ENCODE measurements at regions not wholly inside any gene's neighbourhood (a gene's known extent, or its start where the extent isn't known, plus 50 kb on each side); places are given as distances from the start of the nearest gene placed in this dataset.
"Not testable (repeated sequence)": the region's sequence is repeated elsewhere in the genome, so short reads cannot be mapped to it uniquely, and the experiment has no call there.

DNA sequence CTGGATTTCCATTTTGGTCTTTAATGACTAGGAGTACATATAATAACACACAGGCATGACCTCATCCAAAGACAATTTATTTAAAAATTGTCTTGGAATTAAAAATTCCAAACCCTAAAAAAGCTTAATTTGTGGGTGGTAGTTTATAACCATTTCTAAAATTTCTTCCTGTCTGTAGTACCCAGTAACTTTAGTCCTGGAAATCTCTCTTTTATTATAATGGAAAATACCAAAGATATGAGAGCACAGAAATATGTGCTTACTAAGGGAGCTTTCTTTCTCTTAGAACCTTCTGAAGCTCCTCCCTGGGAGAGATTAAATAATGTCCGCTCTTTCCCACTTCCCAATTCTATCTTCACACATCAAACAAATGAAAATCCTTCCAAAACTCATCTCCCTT, 70.5 kb upstream of the PRL start:
- TF ChIP-seq POLR2AphosphoS5 (IDR thresholded peaks at IDR 0.05; ENCODE audit: low read depth, low read length) (no peak), TAF1 (IDR thresholded peaks at IDR 0.05; ENCODE audit: borderline replicate concordance, low read depth, low read length) (no peak), POLR2A (IDR thresholded peaks at IDR 0.05; ENCODE audit: low read depth, low read length) (no peak)
- FAIRE-seq (no peak), DNase-seq (ENCODE audit: insufficient read length) (no peak)

DNA sequence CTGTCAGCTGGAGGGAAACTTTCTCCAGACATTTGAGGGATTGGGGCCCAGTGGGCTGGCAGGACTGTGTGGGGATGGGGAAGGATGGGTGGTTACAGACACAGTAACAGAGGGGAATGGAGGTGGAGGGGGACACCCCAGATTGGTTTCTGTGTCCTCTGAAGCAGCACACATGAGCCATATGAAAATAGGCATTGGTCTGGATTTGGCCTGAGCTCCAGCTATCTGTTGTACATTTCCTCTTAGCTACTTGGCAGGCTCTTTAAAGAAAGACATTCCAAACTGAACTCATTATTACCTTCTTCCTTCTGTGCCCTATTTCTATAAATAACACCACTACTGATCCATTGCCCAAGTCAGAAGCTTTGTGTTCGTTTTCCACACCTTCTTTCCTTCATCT, 72.0 kb upstream of the PRL start:
- TF ChIP-seq TAF1 (IDR thresholded peaks at IDR 0.05; ENCODE audit: borderline replicate concordance, low read depth, low read length) (no peak), POLR2AphosphoS5 (IDR thresholded peaks at IDR 0.05; ENCODE audit: low read depth, low read length) (no peak), POLR2A (IDR thresholded peaks at IDR 0.05; ENCODE audit: low read depth, low read length) (no peak)
- DNase-seq (ENCODE audit: insufficient read length), result no peak
- no peak for FAIRE-seq

DNA sequence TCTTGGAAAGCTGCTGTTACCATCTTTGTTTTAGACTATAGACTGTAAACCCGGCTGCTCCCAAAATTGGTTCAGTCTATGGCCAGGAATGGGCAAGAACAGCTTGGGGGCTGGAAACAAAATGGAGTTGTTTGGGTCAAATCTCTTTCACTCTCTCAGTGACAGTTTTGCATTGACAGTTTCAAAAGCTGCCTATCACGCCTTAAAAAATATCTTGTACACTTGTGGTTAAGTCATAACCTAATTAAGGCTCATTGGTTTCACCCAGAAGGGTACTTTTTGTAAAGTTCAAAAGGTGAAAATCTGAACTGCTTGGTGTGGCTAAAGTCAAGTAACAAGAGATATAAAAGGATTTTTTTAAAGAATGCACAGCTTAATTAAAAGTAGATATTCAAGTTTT, 76.1 kb upstream of the PRL start:
- FAIRE-seq (peak; percentile 44), DNase-seq (ENCODE audit: insufficient read length) (no peak)
- TF ChIP-seq POLR2AphosphoS5 (IDR thresholded peaks at IDR 0.05; ENCODE audit: low read depth, low read length) (no peak), POLR2A (IDR thresholded peaks at IDR 0.05; ENCODE audit: low read depth, low read length) (no peak), TAF1 (IDR thresholded peaks at IDR 0.05; ENCODE audit: borderline replicate concordance, low read depth, low read length) (no peak)

DNA sequence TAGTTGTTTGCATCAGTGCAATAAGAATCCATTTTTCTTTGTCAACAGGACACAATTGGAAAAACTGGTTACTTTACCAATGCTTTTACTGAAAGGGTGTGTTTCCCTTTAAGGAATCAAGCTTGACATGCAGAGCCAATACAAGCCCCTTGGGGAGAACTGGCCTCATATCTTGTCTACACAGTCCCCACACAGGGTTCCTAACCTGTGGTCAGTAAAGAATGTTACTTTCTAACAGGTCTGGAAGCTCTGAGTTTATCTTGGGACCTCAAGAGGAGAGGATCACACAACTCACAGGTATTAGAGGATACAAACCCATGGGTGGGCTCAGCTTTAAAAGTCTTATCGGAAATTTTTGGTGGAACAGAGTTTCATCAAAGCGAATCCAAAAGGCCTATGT, 78.1 kb upstream of the PRL start:
- FAIRE-seq; DNase-seq (ENCODE audit: insufficient read length): not testable (repeated sequence)
- peak; percentile 44; the same call in 1 of the 2 replicates for TF ChIP-seq POLR2A (IDR thresholded peaks at IDR 0.05; ENCODE audit: low read depth, low read length)

DNA sequence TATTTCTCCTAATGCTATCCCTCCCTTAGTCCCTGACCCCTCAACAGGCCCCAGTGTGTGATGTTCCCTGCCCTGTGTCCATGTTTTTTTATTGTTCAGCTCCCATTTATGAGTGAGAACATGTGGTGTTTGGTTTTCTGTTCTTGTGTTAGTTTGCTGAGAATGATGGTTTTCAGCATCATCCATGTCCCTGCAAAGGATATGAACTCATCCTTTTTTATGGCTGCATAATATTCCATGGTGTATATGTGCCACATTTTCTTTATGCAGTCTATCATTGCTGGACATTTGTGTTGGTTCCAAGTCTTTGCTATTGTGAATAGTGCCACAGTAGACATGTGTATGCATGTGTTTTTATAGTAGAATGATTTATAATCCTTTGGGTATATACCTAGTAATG, 79.5 kb upstream of the PRL start:
- FAIRE-seq; DNase-seq (ENCODE audit: insufficient read length): not testable (repeated sequence)

DNA sequence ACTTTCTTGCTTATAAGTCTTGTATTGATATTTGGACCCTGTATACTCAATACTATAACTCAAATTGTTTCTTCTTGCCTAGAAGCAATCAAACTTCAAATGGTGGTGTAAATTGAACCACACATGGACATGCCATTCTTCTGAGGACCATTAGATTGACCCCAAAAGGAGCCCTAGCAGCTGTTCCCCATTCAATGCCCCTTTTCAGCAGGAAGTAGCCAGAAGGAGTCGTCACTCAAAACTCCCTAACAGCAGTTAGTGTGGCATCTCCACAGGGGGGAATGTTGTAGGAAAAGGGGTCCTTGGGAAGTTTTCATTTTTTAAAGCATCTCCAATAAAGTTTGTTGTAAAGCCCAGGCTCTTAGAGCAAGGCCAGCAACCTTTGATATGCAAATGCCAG, 81.7 kb upstream of the PRL start:
- FAIRE-seq, result peak; percentile 61
- not testable (repeated sequence) for DNase-seq (ENCODE audit: insufficient read length)

DNA sequence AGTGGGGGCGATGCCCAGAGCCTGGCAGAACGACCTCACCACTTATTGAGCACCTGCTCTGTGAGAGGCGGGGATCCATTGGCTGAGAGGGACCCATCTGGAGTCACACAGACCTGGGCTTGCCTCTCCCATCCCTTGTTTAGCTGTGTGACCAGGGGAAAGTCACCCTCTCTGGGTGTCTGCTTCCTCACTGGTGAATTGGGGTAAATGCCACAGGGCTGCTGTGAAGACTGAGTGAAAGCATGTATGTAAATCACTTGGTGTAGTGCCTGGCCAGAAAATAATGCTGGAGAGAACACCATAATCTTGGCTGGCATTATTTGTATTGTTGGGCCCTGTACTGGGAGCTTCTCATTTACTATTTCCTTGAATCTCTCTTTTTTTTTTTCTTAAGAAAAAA, 83.4 kb upstream of the PRL start:
- FAIRE-seq (peak; percentile 76), DNase-seq (ENCODE audit: insufficient read length) (no peak)
- TF ChIP-seq POLR2AphosphoS5 (IDR thresholded peaks at IDR 0.05; ENCODE audit: low read depth, low read length) (no peak), TAF1 (IDR thresholded peaks at IDR 0.05; ENCODE audit: borderline replicate concordance, low read depth, low read length) (no peak), POLR2A (IDR thresholded peaks at IDR 0.05; ENCODE audit: low read depth, low read length) (no peak)

DNA sequence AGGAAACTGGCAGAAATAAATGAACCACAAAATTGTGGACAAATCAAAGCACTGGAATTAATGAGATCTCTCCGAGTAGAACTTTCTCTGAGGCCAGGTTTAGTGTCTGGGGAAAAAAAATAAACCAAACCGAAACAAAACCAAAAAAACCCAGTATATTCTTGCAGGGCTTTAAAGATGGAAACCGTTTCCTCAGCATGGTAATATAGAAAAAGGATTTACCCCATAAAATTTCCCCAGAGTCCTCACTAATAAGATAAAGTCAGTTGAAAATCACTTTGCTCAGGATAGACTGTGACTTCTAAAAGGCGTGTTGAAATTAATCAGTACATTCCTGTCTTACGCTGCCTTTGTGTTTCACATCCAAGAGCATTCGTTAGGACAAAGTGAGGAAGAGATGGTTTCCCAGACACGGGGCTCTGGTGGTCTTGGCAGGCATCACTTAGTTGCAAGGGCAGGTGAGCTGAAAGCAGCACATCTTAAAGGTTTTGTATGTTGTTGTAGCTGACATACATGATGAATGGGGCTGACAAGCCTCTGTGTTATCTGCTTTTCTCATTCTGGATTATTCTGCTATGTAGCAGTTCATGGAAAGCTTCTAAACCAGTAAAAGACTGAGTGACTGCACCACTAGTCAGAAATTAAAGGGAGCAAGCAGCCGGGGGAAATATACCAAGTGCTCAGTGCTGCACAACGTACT, 85.2 kb upstream of the PRL start:
- DNase-seq (ENCODE audit: insufficient read length) (no peak), FAIRE-seq (no peak)
- TF ChIP-seq POLR2A (IDR thresholded peaks at IDR 0.05; ENCODE audit: low read depth, low read length), result no peak
- TF ChIP-seq TAF1 (IDR thresholded peaks at IDR 0.05; ENCODE audit: borderline replicate concordance, low read depth, low read length), result no peak
- no peak for TF ChIP-seq POLR2AphosphoS5 (IDR thresholded peaks at IDR 0.05; ENCODE audit: low read depth, low read length)

DNA sequence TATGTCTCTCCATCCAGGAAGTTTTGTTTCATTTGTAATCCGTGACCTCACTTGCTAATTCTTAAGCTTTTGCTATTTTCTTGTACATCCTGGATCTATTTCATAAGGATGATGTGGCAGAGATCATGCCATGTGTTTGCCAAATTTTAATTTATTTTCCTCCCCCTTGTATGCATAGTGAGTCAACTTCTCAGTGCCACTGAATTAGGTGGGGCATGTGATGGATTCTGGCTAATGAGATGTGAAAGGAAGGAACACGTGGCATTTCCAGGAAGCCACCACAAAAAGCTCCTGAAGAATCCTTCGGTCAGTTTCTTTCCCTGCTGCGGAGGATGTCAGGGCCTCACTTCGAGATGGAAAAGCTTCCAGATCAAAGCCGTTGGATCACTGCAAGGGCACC, 86.2 kb upstream of the PRL start:
- no peak for TF ChIP-seq POLR2AphosphoS5 (IDR thresholded peaks at IDR 0.05; ENCODE audit: low read depth, low read length)
- DNase-seq (ENCODE audit: insufficient read length) (no peak), FAIRE-seq (no peak)

DNA sequence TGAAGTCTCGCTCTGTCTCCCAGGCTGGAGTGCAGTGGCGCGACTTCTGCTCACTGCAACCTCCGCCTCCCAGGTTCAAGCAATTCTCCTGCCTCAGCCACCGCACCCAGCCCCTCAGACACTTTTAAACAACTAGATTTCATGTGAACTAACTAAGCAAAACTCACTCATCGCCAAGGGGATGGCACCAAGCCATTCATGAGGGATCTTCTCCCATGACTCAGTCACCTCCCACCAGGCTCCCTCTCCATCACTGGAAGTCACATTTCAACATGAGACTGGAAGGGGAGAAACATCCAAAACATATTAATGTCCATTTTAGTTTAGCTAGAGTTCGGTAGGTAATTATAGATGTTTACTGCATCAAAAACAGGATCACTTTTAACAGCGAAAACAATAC, 95.9 kb upstream of the PRL start:
- no peak for TF ChIP-seq TAF1 (IDR thresholded peaks at IDR 0.05; ENCODE audit: borderline replicate concordance, low read depth, low read length)
- no peak for TF ChIP-seq POLR2A (IDR thresholded peaks at IDR 0.05; ENCODE audit: low read depth, low read length)
- no peak for TF ChIP-seq POLR2AphosphoS5 (IDR thresholded peaks at IDR 0.05; ENCODE audit: low read depth, low read length)
- no peak for DNase-seq (ENCODE audit: insufficient read length)
- no peak for FAIRE-seq

DNA sequence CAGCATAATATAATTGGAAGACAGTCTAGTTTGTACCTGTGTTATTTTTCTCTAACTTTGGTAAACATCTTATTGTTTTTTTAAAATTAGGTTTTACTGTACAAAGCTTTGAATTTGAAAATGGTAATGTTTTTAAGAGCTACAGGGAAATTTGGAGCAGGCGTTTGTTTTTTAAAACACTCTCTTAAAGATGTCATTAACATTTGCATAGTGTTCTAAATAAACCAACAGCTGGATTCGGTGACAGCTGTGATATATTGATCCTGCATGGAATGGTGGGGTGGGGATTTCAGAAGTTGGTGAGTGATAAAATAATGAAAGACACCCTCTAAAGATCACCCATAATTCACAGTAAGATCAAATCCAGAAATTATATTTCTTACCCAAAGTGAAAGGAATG, 97.9 kb upstream of the PRL start:
- no peak for FAIRE-seq
- TF ChIP-seq TAF1 (IDR thresholded peaks at IDR 0.05; ENCODE audit: borderline replicate concordance, low read depth, low read length), result no peak
- TF ChIP-seq POLR2AphosphoS5 (IDR thresholded peaks at IDR 0.05; ENCODE audit: low read depth, low read length), result no peak
- no peak for TF ChIP-seq POLR2A (IDR thresholded peaks at IDR 0.05; ENCODE audit: low read depth, low read length)
- DNase-seq (ENCODE audit: insufficient read length), result no peak

DNA sequence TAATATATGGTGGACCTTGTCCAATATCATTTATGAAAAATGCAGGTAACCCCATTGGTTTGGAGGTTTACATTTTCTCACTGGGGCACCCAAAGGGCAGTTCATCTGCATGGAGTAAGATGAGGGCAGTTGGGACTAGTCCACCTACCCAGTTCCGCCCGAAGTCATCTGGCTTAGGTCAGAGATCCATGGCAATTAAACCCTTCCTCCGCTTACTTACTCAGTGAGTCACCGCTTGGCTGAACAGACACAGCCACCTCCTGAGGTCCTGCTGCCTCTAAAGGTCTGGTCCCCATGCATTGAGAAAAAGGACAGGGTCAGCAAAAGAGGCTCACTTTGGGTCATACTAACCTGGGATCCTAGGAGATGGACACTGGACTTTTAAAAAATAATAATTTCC, 102.9 kb upstream of the PRL start:
- FAIRE-seq (no peak), DNase-seq (ENCODE audit: insufficient read length) (no peak)
- TF ChIP-seq POLR2AphosphoS5 (IDR thresholded peaks at IDR 0.05; ENCODE audit: low read depth, low read length), result no peak
- TF ChIP-seq TAF1 (IDR thresholded peaks at IDR 0.05; ENCODE audit: borderline replicate concordance, low read depth, low read length), result no peak
- no peak for TF ChIP-seq POLR2A (IDR thresholded peaks at IDR 0.05; ENCODE audit: low read depth, low read length)

DNA sequence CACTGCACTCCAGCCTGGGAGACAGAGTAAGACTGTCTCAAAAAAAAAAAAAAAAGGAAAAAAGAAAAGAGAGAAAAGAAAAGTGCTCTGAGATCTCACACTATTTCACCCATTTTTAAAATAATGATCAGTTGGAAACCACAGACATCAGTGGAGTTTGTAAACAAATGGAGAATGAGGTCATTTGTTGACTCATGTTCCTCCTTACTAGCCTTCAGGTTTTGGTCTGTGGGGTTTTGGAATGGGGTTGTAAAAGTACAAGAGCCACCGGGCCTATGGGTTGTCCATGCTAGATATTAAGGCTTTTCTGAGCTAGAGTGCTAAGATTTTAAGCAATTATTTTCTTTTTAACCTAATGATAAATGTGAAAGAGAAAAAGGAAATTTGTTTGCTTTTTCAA, 104.4 kb upstream of the PRL start:
- DNase-seq (ENCODE audit: insufficient read length) (no peak), FAIRE-seq (no peak)
- no peak for TF ChIP-seq POLR2AphosphoS5 (IDR thresholded peaks at IDR 0.05; ENCODE audit: low read depth, low read length)
- TF ChIP-seq TAF1 (IDR thresholded peaks at IDR 0.05; ENCODE audit: borderline replicate concordance, low read depth, low read length), result no peak
- no peak for TF ChIP-seq POLR2A (IDR thresholded peaks at IDR 0.05; ENCODE audit: low read depth, low read length)

Data from GM12892 (cell line).